GM23338 (cell line): ENCODE measurements at regions not wholly inside any gene's neighbourhood (a gene's known extent, or its start where the extent isn't known, plus 50 kb on each side); places are given as distances from the start of the nearest gene placed in this dataset.
"Not testable (repeated sequence)": the region's sequence is repeated elsewhere in the genome, so short reads cannot be mapped to it uniquely, and the experiment has no call there.

Source experiments
- ATAC-seq: fragments of 200-7000 bp; cut with Tn5 transposase; 3 replicates; pipeline ENCODE4 v1.9.1; 2020
- DNase-seq: peaks from one replicate; pipeline ENCODE4 v3.0.0-alpha.2; 2015; ENCODE audit warnings: low spot score
- H2AFZ ChIP-seq: fragments of 200-600 bp; sonication (generic); 2 replicates; pipeline ENCODE4 v1.8.0; 2016; ENCODE audit warnings: antibody characterized with exemption, mild to moderate bottlenecking, moderate library complexity
- H3F3A ChIP-seq: fragments of 200-600 bp; sonication (generic); replicated peaks from 2 replicates; pipeline ENCODE4 v1.8.0; 2017; ENCODE audit warnings: antibody characterized with exemption, mixed run types, low read depth
- H3K27ac ChIP-seq: fragments of 200-600 bp; sonication (generic); 2 replicates; pipeline ENCODE4 v1.6.1; 2016; ENCODE audit warnings: low read depth
- H3K27me3 ChIP-seq: fragments of 200-600 bp; sonication (generic); 2 replicates; pipeline ENCODE4 v1.8.0; 2016; ENCODE audit warnings: mild to moderate bottlenecking, mixed run types, moderate library complexity; ENCODE audit not compliant: insufficient read depth
- H3K36me3 ChIP-seq: fragments of 200-600 bp; sonication (generic); 2 replicates; pipeline ENCODE4 v1.8.0; 2016; ENCODE audit warnings: mild to moderate bottlenecking; ENCODE audit not compliant: insufficient read depth
- H3K4me1 ChIP-seq: fragments of 200-600 bp; sonication (generic); 2 replicates; pipeline ENCODE4 v1.8.0; 2016; ENCODE audit warnings: mild to moderate bottlenecking, moderate library complexity; ENCODE audit not compliant: insufficient read depth
- H3K4me2 ChIP-seq: fragments of 200-600 bp; sonication (generic); 2 replicates; pipeline ENCODE4 v1.7.1; 2017; ENCODE audit warnings: mixed run types
- H3K4me3 ChIP-seq: fragments of 200-600 bp; sonication (generic); 2 replicates; pipeline ENCODE4 v1.6.1; 2016; ENCODE audit warnings: mixed run types
- H3K79me2 ChIP-seq: fragments of 200-600 bp; sonication (generic); replicated peaks from 2 replicates; pipeline ENCODE4 v1.8.0; 2017; ENCODE audit warnings: mild to moderate bottlenecking; ENCODE audit not compliant: insufficient read depth
- H3K9me2 ChIP-seq: fragments of 200-600 bp; sonication (generic); 2 replicates; pipeline ENCODE4 v1.8.0; 2017; ENCODE audit not compliant: insufficient read depth
- H4K20me1 ChIP-seq: fragments of 200-600 bp; sonication (generic); replicated peaks from 2 replicates; pipeline ENCODE4 v1.8.0; 2017; ENCODE audit warnings: mild to moderate bottlenecking; ENCODE audit not compliant: insufficient read depth
- H3K27ac Mint-ChIP-seq: 2 replicates; pipeline ENCODE4 v1.8.0; 2020; ENCODE audit warnings: inconsistent platforms, mild to moderate bottlenecking, moderate library complexity, mixed read lengths
- H3K27me3 Mint-ChIP-seq: 3 replicates; pipeline ENCODE4 v1.8.0; 2022; ENCODE audit warnings: low read depth, mild to moderate bottlenecking, moderate library complexity, mixed read lengths, inconsistent platforms; ENCODE audit not compliant: insufficient read depth, poor library complexity
- H3K36me3 Mint-ChIP-seq: 3 replicates; pipeline ENCODE4 v1.8.0; 2021; ENCODE audit warnings: low read depth, mild to moderate bottlenecking, inconsistent platforms, moderate library complexity, mixed read lengths
- H3K4me1 Mint-ChIP-seq: 3 replicates; pipeline ENCODE4 v1.8.0; 2020; ENCODE audit warnings: mild to moderate bottlenecking, inconsistent platforms, mixed read lengths
- H3K4me3 Mint-ChIP-seq: 3 replicates; pipeline ENCODE4 v1.8.0; 2021; ENCODE audit warnings: moderate library complexity, mild to moderate bottlenecking, inconsistent platforms, mixed read lengths
- H3K9me3 Mint-ChIP-seq: 3 replicates; pipeline ENCODE4 v1.8.0; 2020; ENCODE audit warnings: moderate library complexity, mild to moderate bottlenecking, inconsistent platforms, mixed read lengths
- CREB1 ChIP-seq: fragments of 250-450 bp; sonication (Bioruptor Pico); IDR thresholded peaks from 2 replicates; pipeline ENCODE4 v1.5.0; 2020; ENCODE audit warnings: low read depth, mild to moderate bottlenecking, moderate library complexity
- CTCF ChIP-seq, 2 experiments: fragments of 200-600 bp in 1 of 2; sonication (generic) in 1 of 2; conservative IDR thresholded peaks; 2 replicates each; pipeline versions ENCODE4 v1.5.1 to v1.6.1; 2016 to 2017; ENCODE audit warnings: antibody characterized with exemption in 2 of 2, low read depth in 2 of 2, mild to moderate bottlenecking in 2 of 2, moderate library complexity in 1 of 2
- ETS1 ChIP-seq: IDR thresholded peaks from 2 replicates; pipeline ENCODE4 v1.6.1; 2016; ENCODE audit warnings: antibody characterized with exemption
- EZH2 ChIP-seq: fragments of 200-600 bp; sonication (generic); IDR thresholded peaks from one replicate; pipeline ENCODE4 v1.8.0; 2017; ENCODE audit warnings: antibody characterized with exemption, mild to moderate bottlenecking, low read depth; ENCODE audit not compliant: unreplicated experiment
- JUNB ChIP-seq: IDR thresholded peaks from one replicate; pipeline ENCODE4 v1.6.1; 2016; ENCODE audit warnings: antibody characterized with exemption; ENCODE audit not compliant: unreplicated experiment
- NANOG ChIP-seq: IDR thresholded peaks from 2 replicates; pipeline ENCODE4 v1.6.1; 2016; ENCODE audit warnings: antibody characterized with exemption, borderline replicate concordance
- POLR2AphosphoS5 ChIP-seq: IDR thresholded peaks from 2 replicates; pipeline ENCODE4 v1.6.1; 2016; ENCODE audit warnings: antibody characterized with exemption, low read depth
- STAT1 ChIP-seq: IDR thresholded peaks from one replicate; pipeline ENCODE4 v1.6.1; 2016; ENCODE audit warnings: antibody characterized with exemption; ENCODE audit not compliant: unreplicated experiment
- ZNF114 ChIP-seq: fragments of 250-450 bp; sonication (Bioruptor Pico); IDR thresholded peaks from 2 replicates; pipeline ENCODE4 v1.5.0; 2020; ENCODE audit warnings: mild to moderate bottlenecking, moderate library complexity
- ZNF331 ChIP-seq: fragments of 250-450 bp; sonication (Bioruptor Pico); IDR thresholded peaks from 2 replicates; pipeline ENCODE4 v1.5.0; 2020; ENCODE audit warnings: low read depth, mild to moderate bottlenecking, moderate library complexity
- ZNF462 ChIP-seq: fragments of 250-450 bp; sonication (Bioruptor Pico); IDR thresholded peaks from 2 replicates; pipeline ENCODE4 v1.5.0; 2020; ENCODE audit warnings: mild to moderate bottlenecking, moderate library complexity

- H3K4me2 ChIP-seq, H3K9me2 ChIP-seq, H3K36me3 ChIP-seq, H3K4me3 Mint-ChIP-seq, H3K4me1 ChIP-seq, H3K27me3 Mint-ChIP-seq, H3K4me1 Mint-ChIP-seq, H2AFZ ChIP-seq, ATAC-seq, H3K79me2 ChIP-seq, H3F3A ChIP-seq, H3K27ac Mint-ChIP-seq, H3K4me3 ChIP-seq, H3K27me3 ChIP-seq, H4K20me1 ChIP-seq, DNase-seq, H3K27ac ChIP-seq: not testable (repeated sequence)
- H3K36me3 Mint-ChIP-seq, result peaks cover 13% of the 10 kb centered on the region; the same call in 2 of the 3 replicates
- H3K9me3 Mint-ChIP-seq, result peaks cover 25% of the 10 kb centered on the region
Observed at GRCh38 chr2:149754722-149755121, 167.1 kb upstream of the MMADHC start.

- Histone ChIP-seq H3K79me2 (no peaks in the 10 kb centered on the region), H2AFZ (no peak overlapping the region), H3K27ac (no peak overlapping the region), H3F3A (no peaks in the 10 kb centered on the region), H4K20me1 (no peaks in the 10 kb centered on the region), H3K4me2 (no peak overlapping the region), H3K27me3 (no peaks in the 10 kb centered on the region), H3K9me2 (peaks cover 12% of the 10 kb centered on the region), H3K36me3 (no peaks in the 10 kb centered on the region), H3K4me1 (no peaks in the 10 kb centered on the region), H3K4me3 (no peak overlapping the region)
- no peak overlapping the region for H3K4me3 Mint-ChIP-seq
- H3K27ac Mint-ChIP-seq, result no peak overlapping the region
- no peak for ATAC-seq
- no peak for DNase-seq
- H3K27me3 Mint-ChIP-seq, result peaks cover 4% of the 10 kb centered on the region
- no peaks in the 10 kb centered on the region for H3K9me3 Mint-ChIP-seq
- peaks cover 7% of the 10 kb centered on the region for H3K4me1 Mint-ChIP-seq
- no peaks in the 10 kb centered on the region for H3K36me3 Mint-ChIP-seq
- TF ChIP-seq ZNF462 (CRISPR knock-in tag) (no peak), NANOG (no peak), POLR2AphosphoS5 (no peak), ZNF331 (CRISPR knock-in tag) (no peak), CREB1 (CRISPR knock-in tag) (no peak), ZNF114 (CRISPR knock-in tag) (no peak), JUNB (no peak), CTCF (conservative IDR thresholded peaks at IDR 0.05; ENCODE audit: low read depth in 2 of 2) (no peak), ETS1 (no peak), EZH2 (no peak), STAT1 (no peak)
Observed at GRCh38 chr2:149747456-149747855, 159.9 kb upstream of the MMADHC start.
